ENCODE measurements at regions not wholly inside any gene's neighbourhood (a gene's known extent, or its start where the extent isn't known, plus 50 kb on each side); places are given as distances from the start of the nearest gene placed in this dataset.
A peak's percentile ranks its signal among the peaks of the same experiment; 100 is the strongest.
"Not testable (repeated sequence)": the region's sequence is repeated elsewhere in the genome, so short reads cannot be mapped to it uniquely, and the experiment has no call there.

GRCh38 chr3:130151555-130151954 lies 69.9 kb downstream of the ALG1L2 start:
- FAIRE-seq, result not testable (repeated sequence)

GRCh38 chr3:130153247-130153646 lies 71.6 kb downstream of the ALG1L2 start:
- not testable (repeated sequence) for FAIRE-seq

- FAIRE-seq, result not testable (repeated sequence)
Measured at GRCh38 chr3:130155464-130155863, 73.8 kb downstream of the ALG1L2 start.

DNA sequence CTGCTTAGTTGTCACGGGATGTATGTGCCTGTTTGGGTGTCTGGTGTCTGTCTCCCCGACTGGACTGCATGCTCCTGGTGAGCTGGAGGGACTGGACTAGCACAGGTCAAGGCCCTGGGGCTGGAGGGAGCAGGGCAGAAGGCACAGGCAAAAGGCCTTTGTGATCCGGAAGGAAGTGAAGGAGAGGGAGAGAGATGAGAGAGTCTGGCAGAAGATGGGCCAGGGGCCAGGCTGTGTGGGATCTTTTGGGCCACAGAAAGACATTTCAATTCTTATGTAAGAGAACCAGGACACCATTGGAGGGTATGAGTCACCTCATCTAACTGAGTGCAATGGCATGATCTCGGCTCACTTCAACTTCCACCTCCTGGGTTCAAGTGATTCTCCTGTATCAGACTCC lies 85.2 kb downstream of the ALG1L2 start:
- FAIRE-seq, result not testable (repeated sequence)

- FAIRE-seq, result not testable (repeated sequence)
Measured at GRCh38 chr3:130175195-130175594, 93.6 kb downstream of the ALG1L2 start.

- FAIRE-seq, result not testable (repeated sequence)
Measured at GRCh38 chr3:130176476-130177256, 95.0 kb downstream of the ALG1L2 start.

- FAIRE-seq, result not testable (repeated sequence)
Measured at GRCh38 chr3:130178835-130179234, 97.2 kb downstream of the ALG1L2 start.

DNA sequence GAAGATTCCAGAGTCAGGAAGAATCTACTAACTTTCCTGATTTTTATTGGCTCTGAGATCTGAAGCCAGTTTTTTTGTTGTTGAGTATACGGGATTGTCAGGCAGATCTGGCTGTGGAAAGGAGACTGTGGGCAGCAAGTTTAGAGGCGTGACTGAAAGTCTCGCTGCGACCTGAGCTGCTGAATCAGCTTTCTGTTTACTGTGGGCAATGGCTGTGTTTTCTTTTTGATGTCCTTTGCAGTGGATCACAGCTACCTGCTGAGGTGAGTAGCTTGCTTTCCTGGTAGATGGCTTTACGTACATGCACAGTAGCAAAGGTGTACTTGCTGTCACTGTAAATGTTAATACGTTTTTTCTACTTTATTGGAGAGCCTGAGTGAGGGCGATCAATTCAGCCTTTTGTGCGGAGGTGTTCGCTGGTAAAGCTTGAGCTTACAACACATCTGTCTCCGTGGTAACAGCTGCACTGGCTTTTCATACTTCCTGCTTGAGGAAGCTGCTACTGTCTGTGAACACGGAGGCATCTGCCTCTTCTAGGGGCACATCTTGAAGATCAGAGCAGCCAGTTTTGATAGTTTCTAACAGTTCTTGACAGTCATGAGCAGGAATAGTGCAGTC lies 97.8 kb downstream of the ALG1L2 start:
- not testable (repeated sequence) for FAIRE-seq

GRCh38 chr3:130182475-130182874 lies 100.8 kb downstream of the ALG1L2 start:
- not testable (repeated sequence) for FAIRE-seq

- not testable (repeated sequence) for FAIRE-seq
Measured at GRCh38 chr3:130183689-130184088, 102.1 kb downstream of the ALG1L2 start.

- FAIRE-seq, result not testable (repeated sequence)
Measured at GRCh38 chr3:130184152-130185024, 102.8 kb downstream of the ALG1L2 start.

DNA sequence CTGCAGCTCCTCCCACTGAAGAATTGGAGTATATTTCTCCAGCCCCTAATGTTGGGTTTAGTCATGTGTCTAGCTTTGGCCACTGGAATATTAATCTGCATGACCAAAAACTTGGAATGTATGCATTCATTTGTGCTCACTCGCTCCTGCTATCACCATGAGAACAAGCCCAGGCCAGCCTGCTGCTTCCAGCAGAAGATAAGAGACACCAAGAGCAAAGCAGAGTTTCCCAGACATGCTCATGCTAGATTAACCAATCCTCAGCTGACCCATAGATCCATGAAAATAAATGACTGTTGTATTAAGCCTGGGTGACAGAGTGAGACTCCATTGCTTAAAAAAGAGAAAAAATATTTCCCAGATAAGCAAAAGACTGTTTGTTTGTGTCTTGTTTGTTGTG lies 119.6 kb downstream of the ALG1L2 start:
- not testable (repeated sequence) for FAIRE-seq

GRCh38 chr3:130203633-130204032 lies 122.0 kb downstream of the ALG1L2 start:
- FAIRE-seq, result not testable (repeated sequence)

DNA sequence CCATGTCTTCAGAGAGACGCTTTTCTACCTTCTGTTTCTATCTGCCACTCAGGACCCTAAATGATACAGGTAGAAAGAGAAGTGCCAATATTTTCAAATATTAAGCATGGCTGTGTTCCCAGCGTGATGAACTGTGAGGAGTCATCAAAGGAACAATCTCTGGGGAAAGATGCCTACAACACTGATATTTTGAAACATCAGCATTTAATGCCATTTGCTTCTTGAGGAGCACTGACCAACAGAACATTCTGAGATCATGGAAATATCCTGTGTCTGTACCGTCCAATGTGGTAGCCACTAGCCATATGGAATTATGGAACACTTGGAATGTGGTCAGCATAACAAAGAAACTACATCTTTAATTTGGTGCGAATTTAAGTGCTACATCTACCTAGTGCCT lies 117.9 kb upstream of the COL6A5 start:
- no peak for FAIRE-seq

DNA sequence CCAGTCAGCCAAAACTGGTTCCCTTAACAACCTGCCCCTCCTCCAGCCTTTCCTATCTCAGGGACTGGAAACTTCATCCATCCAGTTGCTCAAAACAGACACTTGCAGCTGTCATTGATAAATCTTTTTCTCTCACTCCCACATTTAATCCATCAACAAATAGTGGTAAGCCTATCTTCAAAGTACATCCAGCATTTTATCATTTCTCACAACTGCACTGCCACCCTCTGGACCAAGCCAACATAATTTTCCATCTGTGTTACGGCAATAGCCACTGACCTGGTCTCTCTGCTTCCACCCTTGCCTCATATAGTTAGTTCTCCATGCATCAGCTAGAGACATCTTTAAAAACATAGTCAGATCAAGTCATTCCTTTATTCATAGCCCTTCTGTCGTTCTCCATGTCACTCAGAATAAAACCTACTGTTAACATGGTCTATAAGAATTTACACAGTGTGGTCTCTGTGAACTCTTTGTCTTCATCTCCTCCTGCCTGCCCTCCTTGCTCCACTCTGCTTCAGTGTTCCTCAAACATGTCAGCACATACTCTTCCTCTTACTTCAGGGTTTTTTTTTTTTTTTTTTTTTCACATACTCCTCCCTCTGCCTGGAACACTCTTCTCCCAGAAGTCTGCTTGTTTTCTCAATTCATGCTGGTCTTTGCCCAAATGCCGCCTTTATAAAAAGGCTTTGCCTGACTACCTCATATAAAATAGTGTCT lies 102.5 kb upstream of the COL6A5 start:
- peak; percentile 26 for FAIRE-seq

DNA sequence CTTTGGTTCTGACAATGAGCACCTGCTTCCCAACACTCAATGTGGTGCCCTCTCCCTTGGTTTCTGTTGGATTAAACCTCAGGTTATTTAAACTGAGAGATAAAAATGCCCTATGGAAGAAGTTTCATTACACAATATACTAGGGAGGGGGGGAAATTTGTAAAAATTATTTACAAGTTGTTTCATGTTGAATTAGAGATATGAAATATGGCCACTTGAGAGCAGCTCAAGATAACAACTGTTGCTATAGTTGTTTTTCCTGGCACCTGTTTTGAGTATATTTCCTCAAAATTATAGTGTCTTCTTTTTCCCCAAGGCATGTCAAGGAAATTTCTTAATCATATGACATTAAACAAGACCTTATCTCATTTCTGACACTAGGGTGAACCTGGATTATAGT lies 101.7 kb upstream of the COL6A5 start:
- FAIRE-seq, result no peak

- FAIRE-seq, result no peak
Measured at GRCh38 chr3:130250982-130251381, 94.5 kb upstream of the COL6A5 start.

DNA sequence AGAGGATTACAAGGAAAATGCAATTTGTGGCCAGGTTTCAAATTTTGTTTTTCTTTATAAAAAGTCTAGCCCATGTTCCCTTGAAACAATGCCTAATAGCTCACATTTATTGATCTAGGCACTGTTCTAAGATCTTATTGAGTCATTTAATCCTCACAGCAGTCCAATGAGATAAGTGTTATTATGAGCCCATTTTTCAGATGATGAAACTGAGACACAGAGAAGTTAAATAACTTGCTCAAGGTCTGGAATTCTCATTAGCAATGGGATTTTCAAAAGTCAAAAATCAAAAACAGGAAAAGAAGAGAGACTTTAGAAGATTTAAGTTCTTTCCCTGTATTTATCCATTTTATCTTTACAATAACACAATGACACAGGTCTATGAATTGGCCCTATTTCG lies 90.0 kb upstream of the COL6A5 start:
- FAIRE-seq, result no peak

DNA sequence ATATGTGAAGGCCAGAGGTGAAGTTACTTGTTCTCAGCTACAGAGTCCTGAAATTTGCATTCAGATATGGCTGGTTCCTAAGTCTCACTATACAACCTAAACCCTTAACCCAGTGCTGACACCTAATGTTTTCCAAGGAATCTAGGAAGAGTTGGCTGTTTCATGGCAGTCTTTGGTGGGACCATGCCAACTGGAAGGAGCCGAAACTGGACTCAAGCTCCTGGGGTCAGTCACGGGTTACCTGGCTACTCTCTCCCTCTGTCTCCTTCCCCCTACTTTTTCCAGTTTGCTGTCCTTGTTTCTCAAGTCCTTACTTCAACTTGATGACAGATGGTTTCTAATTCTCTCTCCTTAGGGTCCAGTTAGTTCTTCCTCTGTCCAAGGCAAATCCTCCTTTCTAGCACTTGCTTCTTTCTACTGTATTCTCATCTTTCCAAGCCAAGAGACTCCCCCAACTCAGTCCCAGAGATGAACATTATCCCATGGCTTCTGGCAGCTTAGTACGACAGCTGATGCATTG lies 88.6 kb upstream of the COL6A5 start:
- FAIRE-seq, result no peak

- FAIRE-seq, result no peak
Measured at GRCh38 chr3:130258532-130258952, 86.9 kb upstream of the COL6A5 start.

- FAIRE-seq, result no peak
Measured at GRCh38 chr3:130259166-130259874, 86.2 kb upstream of the COL6A5 start.

DNA sequence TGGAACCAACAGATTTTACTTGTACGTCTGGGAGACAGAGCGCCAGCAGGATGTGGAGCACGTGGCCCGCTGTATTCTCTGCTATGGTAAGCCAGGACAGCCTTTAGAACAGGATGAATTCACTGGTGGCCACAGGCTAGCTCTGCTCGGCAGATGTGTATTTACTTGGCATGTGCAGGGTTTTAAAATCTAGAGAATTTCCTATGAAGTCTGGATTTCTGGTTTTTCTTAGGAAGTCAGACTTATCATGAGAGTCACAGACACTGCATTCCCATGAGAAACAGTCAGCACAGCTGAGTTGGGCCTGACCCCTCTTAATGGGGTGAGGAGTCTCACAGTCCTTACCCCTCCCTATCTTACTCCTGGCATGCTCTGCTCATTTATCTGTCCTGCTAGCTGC lies 84.6 kb upstream of the COL6A5 start:
- FAIRE-seq, result no peak
